ENCODE measurements at regions not wholly inside any gene's neighbourhood (a gene's known extent, or its start where the extent isn't known, plus 50 kb on each side); places are given as distances from the start of the nearest gene placed in this dataset.
"Not testable (repeated sequence)": the region's sequence is repeated elsewhere in the genome, so short reads cannot be mapped to it uniquely, and the experiment has no call there.

- H3K4me1 ChIP-seq (ENCODE audit: insufficient read depth, low read length): peaks cover 3% of the 10 kb centered on the region; the same call in 1 of the 2 replicates
- no peaks in the 10 kb centered on the region for H3K9me3 ChIP-seq (ENCODE audit: control insufficient read depth, insufficient read depth, low read length)
- H3K9ac ChIP-seq (ENCODE audit: low read depth, low read length): no peak overlapping the region
- no peaks in the 10 kb centered on the region for H3K36me3 ChIP-seq (ENCODE audit: insufficient read depth, low read length)
These were observed 302.2 kb downstream of the C16orf95 start for GRCh38 chr16:87015021-87015420.

GRCh38 chr16:87016046-87017035, 300.9 kb downstream of the C16orf95 start:
- H3K9ac ChIP-seq (ENCODE audit: low read depth, low read length): no peak overlapping the region
- H3K36me3 ChIP-seq (ENCODE audit: insufficient read depth, low read length): no peaks in the 10 kb centered on the region
- peaks cover 3% of the 10 kb centered on the region; the same call in 1 of the 2 replicates for H3K4me1 ChIP-seq (ENCODE audit: insufficient read depth, low read length)
- no peaks in the 10 kb centered on the region for H3K9me3 ChIP-seq (ENCODE audit: control insufficient read depth, insufficient read depth, low read length)

- no peaks in the 10 kb centered on the region for H3K36me3 ChIP-seq (ENCODE audit: insufficient read depth, low read length)
- H3K9me3 ChIP-seq (ENCODE audit: control insufficient read depth, insufficient read depth, low read length): no peaks in the 10 kb centered on the region
- H3K4me1 ChIP-seq (ENCODE audit: insufficient read depth, low read length): peaks cover 3% of the 10 kb centered on the region; the same call in 1 of the 2 replicates
These were observed 299.7 kb downstream of the C16orf95 start for GRCh38 chr16:87017371-87018012.

GRCh38 chr16:87025676-87026075, 291.5 kb downstream of the C16orf95 start:
- Histone ChIP-seq H3K9ac (ENCODE audit: low read depth, low read length) (no peak overlapping the region), H3K36me3 (ENCODE audit: insufficient read depth, low read length) (no peaks in the 10 kb centered on the region), H3K4me1 (ENCODE audit: insufficient read depth, low read length) (no peaks in the 10 kb centered on the region), H3K9me3 (ENCODE audit: control insufficient read depth, insufficient read depth, low read length) (no peaks in the 10 kb centered on the region)

More at GRCh38 chr16:87017371-87018012, 299.7 kb downstream of the C16orf95 start:
- no peak overlapping the region for H3K9ac ChIP-seq (ENCODE audit: low read depth, low read length)

- H3K4me1 ChIP-seq (ENCODE audit: insufficient read depth, low read length): no peaks in the 10 kb centered on the region
These were observed 290.1 kb downstream of the C16orf95 start for GRCh38 chr16:87027056-87027616.

GRCh38 chr16:87028481-87029320, 288.5 kb downstream of the C16orf95 start:
- H3K9ac ChIP-seq (ENCODE audit: low read depth, low read length): no peak overlapping the region
- H3K9me3 ChIP-seq (ENCODE audit: control insufficient read depth, insufficient read depth, low read length): no peaks in the 10 kb centered on the region
- peaks cover 6% of the 10 kb centered on the region; the same call in 1 of the 2 replicates for H3K4me1 ChIP-seq (ENCODE audit: insufficient read depth, low read length)
- no peaks in the 10 kb centered on the region for H3K36me3 ChIP-seq (ENCODE audit: insufficient read depth, low read length)

More at GRCh38 chr16:87027056-87027616, 290.1 kb downstream of the C16orf95 start:
- no peaks in the 10 kb centered on the region for H3K9me3 ChIP-seq (ENCODE audit: control insufficient read depth, insufficient read depth, low read length)
- no peak overlapping the region for H3K9ac ChIP-seq (ENCODE audit: low read depth, low read length)
- no peaks in the 10 kb centered on the region for H3K36me3 ChIP-seq (ENCODE audit: insufficient read depth, low read length)

GRCh38 chr16:87032554-87032953, 284.6 kb downstream of the C16orf95 start:
- no peaks in the 10 kb centered on the region for H3K36me3 ChIP-seq (ENCODE audit: insufficient read depth, low read length)
- H3K9me3 ChIP-seq (ENCODE audit: control insufficient read depth, insufficient read depth, low read length): no peaks in the 10 kb centered on the region
- peaks cover 16% of the 10 kb centered on the region for H3K4me1 ChIP-seq (ENCODE audit: insufficient read depth, low read length)
- H3K9ac ChIP-seq (ENCODE audit: low read depth, low read length): no peak overlapping the region

GRCh38 chr16:87033021-87033471, 284.1 kb downstream of the C16orf95 start:
- H3K4me1 ChIP-seq (ENCODE audit: insufficient read depth, low read length): peaks cover 16% of the 10 kb centered on the region
- no peak overlapping the region for H3K9ac ChIP-seq (ENCODE audit: low read depth, low read length)
- no peaks in the 10 kb centered on the region for H3K36me3 ChIP-seq (ENCODE audit: insufficient read depth, low read length)
- H3K9me3 ChIP-seq (ENCODE audit: control insufficient read depth, insufficient read depth, low read length): no peaks in the 10 kb centered on the region

- H3K4me1 ChIP-seq (ENCODE audit: insufficient read depth, low read length): peaks cover 16% of the 10 kb centered on the region
- no peaks in the 10 kb centered on the region for H3K9me3 ChIP-seq (ENCODE audit: control insufficient read depth, insufficient read depth, low read length)
- no peak overlapping the region for H3K9ac ChIP-seq (ENCODE audit: low read depth, low read length)
- no peaks in the 10 kb centered on the region for H3K36me3 ChIP-seq (ENCODE audit: insufficient read depth, low read length)
These were observed 283.5 kb downstream of the C16orf95 start for GRCh38 chr16:87033541-87034300.

DNA sequence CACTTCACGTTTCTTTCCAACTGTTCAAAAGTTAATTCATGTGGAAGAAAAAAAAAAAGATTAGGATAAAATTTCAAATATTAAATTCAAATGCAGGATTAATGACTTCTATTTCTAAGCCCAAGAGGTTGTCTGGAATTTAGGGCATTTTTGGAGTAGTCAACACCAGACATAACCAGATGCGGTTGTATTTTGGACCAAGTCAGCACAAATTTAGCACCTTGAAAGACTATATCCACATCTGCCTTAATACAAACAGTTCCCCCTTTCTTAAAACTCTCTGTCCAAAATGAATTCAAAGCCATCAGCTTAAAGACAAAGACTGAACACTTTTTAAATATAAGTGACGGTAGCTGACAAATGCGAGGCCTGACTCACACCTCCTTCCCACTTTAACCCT, 282.9 kb downstream of the C16orf95 start:
- H3K9me3 ChIP-seq (ENCODE audit: control insufficient read depth, insufficient read depth, low read length): no peaks in the 10 kb centered on the region
- H3K9ac ChIP-seq (ENCODE audit: low read depth, low read length): no peak overlapping the region
- no peaks in the 10 kb centered on the region for H3K36me3 ChIP-seq (ENCODE audit: insufficient read depth, low read length)
- H3K4me1 ChIP-seq (ENCODE audit: insufficient read depth, low read length): peaks cover 16% of the 10 kb centered on the region

DNA sequence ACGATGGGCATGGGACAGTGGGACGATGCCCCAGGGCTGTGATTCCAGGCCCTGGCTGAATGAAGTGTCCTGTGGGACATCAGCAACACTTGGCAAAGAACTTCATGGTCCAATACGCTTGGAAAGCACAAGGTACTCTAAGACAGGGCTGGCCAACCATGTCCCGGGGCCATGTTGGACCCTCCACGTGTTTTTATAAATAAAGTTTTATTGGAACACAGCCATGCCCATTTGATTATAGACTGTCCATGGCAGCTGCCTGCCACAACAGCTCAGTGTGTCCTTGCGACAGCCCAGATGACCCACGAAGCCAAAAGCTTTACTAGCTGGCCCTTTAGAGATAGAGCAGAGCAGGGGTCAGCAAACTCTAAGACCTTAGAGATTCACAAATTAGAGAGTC, 282.1 kb downstream of the C16orf95 start:
- H3K36me3 ChIP-seq (ENCODE audit: insufficient read depth, low read length): no peaks in the 10 kb centered on the region

DNA sequence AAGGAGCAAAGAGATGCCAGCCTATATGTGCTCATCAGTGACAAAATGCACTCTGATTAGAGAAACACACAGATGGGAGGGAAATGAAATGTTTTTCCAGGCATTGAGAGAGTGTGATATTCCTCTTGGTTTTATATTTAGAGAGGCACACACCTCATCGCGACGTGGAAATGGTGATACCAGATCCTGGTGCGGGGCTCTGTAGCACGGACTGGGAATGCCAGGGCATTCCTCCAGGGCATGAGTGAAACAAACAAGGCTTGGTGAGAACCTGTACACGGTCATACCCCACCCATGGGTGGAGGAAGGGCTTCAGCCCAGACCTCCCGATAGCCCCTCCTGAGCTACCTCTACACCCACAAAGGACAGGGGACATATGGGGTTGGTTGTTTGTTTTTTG, 280.2 kb downstream of the C16orf95 start:
- no peaks in the 10 kb centered on the region for H3K36me3 ChIP-seq (ENCODE audit: insufficient read depth, low read length)
- H3K9ac ChIP-seq (ENCODE audit: low read depth, low read length): no peak overlapping the region

More for the DNA sequence above, 282.1 kb downstream of the C16orf95 start:
- no peak overlapping the region for H3K9ac ChIP-seq (ENCODE audit: low read depth, low read length)
- peaks cover 16% of the 10 kb centered on the region for H3K4me1 ChIP-seq (ENCODE audit: insufficient read depth, low read length)
- H3K9me3 ChIP-seq (ENCODE audit: control insufficient read depth, insufficient read depth, low read length): no peaks in the 10 kb centered on the region

GRCh38 chr16:87038528-87038927, 278.7 kb downstream of the C16orf95 start:
- peaks cover 11% of the 10 kb centered on the region for H3K4me1 ChIP-seq (ENCODE audit: insufficient read depth, low read length)
- H3K36me3 ChIP-seq (ENCODE audit: insufficient read depth, low read length); H3K9ac ChIP-seq (ENCODE audit: low read depth, low read length); H3K9me3 ChIP-seq (ENCODE audit: control insufficient read depth, insufficient read depth, low read length): not testable (repeated sequence)

More for the DNA sequence above, 280.2 kb downstream of the C16orf95 start:
- no peaks in the 10 kb centered on the region for H3K9me3 ChIP-seq (ENCODE audit: control insufficient read depth, insufficient read depth, low read length)
- H3K4me1 ChIP-seq (ENCODE audit: insufficient read depth, low read length): peaks cover 16% of the 10 kb centered on the region
